ENCODE measurements at regions not wholly inside any gene's neighbourhood (a gene's known extent, or its start where the extent isn't known, plus 50 kb on each side); places are given as distances from the start of the nearest gene placed in this dataset.

DNA sequence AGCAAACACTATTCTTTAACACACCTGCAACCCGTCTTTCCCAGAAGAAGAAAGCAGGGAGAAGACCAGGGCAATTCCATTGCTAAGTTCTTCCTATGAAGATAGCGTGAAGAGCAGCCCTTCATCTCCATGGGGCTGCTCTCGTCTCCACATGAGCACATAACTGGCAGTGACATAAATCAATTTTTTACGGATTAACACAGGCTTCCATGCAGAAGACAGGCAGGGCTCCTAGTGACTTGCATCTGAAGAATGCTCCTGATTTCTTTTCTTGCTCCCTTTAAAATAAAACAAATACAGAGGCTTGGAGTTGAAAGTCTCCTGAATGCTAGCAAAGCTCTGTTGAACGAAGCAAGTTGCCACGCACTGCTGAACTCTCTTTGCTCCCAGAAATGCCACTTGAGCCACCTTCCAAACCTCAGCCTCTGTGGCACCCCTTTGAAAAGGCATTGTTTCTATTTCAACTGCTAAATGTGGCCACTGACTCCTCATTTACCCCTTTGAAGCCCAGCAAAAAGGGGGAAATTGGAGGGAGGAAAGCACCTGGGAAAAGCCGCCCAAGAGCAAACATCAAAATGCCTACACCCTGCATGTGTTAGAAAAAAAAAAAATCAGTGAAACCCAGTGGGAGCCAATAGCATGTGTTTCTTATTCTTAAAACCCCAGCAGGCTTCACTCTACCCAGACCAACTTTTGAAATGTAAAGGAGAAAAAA, 383.7 kb downstream of the IDS start:
- H3K9me3 ChIP-seq: no peaks in the 10 kb centered on the region
- H3K36me3 ChIP-seq: no peaks in the 10 kb centered on the region
- no peak overlapping the region for H3K27ac ChIP-seq
- intact Hi-C loops (cut with DNase I): no loop called here
- no peak overlapping the region for H3K4me3 ChIP-seq
- no peak for DNase-seq (ENCODE audit: extremely low spot score in 2 of 2)
- no peaks in the 10 kb centered on the region for H3K27me3 ChIP-seq
- H3K4me1 ChIP-seq: no peaks in the 10 kb centered on the region
- no peak for TF ChIP-seq POLR2A (IDR thresholded peaks at IDR 0.05)
- no peak for TF ChIP-seq POLR2AphosphoS5 (IDR thresholded peaks at IDR 0.05; ENCODE audit: insufficient read depth in 1 of 2, low read depth in 1 of 2)
- TF ChIP-seq, protein P1, sequence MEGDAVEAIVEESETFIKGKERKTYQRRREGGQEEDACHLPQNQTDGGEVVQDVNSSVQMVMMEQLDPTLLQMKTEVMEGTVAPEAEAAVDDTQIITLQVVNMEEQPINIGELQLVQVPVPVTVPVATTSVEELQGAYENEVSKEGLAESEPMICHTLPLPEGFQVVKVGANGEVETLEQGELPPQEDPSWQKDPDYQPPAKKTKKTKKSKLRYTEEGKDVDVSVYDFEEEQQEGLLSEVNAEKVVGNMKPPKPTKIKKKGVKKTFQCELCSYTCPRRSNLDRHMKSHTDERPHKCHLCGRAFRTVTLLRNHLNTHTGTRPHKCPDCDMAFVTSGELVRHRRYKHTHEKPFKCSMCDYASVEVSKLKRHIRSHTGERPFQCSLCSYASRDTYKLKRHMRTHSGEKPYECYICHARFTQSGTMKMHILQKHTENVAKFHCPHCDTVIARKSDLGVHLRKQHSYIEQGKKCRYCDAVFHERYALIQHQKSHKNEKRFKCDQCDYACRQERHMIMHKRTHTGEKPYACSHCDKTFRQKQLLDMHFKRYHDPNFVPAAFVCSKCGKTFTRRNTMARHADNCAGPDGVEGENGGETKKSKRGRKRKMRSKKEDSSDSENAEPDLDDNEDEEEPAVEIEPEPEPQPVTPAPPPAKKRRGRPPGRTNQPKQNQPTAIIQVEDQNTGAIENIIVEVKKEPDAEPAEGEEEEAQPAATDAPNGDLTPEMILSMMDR (IDR thresholded peaks at IDR 0.05): no peak

DNA sequence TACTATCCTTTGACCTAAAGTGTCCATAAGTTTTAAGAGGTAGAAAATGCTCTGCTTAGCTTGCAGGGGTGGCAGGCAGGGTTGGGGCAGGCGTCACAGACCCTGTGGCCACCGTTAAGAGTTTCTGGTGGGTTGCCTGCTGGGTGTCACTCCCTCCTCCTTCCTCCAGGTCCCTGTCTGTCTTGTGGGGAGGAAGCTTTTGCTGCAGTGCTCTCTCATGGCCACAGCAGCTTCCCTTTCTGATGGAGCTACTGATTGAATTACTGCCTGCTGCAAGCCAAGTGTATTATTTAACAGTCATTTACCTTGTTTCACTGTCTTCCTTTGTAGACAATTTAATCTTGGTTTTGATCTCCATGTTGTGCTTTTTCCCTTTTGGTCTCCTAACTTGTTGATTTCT, 384.6 kb downstream of the IDS start:
- no peaks in the 10 kb centered on the region for H3K9me3 ChIP-seq
- no peaks in the 10 kb centered on the region for H3K4me1 ChIP-seq
- TF ChIP-seq POLR2AphosphoS5 (IDR thresholded peaks at IDR 0.05; ENCODE audit: insufficient read depth in 1 of 2, low read depth in 1 of 2) (no peak), POLR2A (IDR thresholded peaks at IDR 0.05) (no peak)
- TF ChIP-seq, protein P1 (IDR thresholded peaks at IDR 0.05): no peak
- no peak for DNase-seq (ENCODE audit: extremely low spot score in 2 of 2)
- H3K4me3 ChIP-seq: no peak overlapping the region
- no peaks in the 10 kb centered on the region for H3K27me3 ChIP-seq
- no peak overlapping the region for H3K27ac ChIP-seq
- intact Hi-C loops (cut with DNase I): no loop called here
- no peaks in the 10 kb centered on the region for H3K36me3 ChIP-seq

DNA sequence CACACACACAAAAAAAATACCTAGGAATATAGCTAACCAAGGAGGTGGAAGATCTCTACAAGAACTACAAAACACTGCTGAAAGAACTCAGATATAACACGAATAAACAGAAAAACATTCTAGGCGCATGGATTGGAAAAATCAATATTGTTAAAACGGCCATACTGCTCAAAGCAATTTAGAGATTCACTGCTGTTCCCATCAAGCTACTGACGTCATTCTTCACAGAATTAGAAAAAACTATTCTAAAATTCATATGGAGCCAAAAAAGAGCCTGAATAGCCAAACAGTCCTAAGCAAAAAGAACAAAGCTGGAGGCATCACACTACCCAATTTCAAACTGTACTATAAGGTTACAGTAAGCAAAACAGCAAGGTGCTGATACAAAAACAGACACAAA, 390.2 kb downstream of the IDS start:
- no peaks in the 10 kb centered on the region for H3K27me3 ChIP-seq
- no peaks in the 10 kb centered on the region for H3K4me1 ChIP-seq
- H3K36me3 ChIP-seq: no peaks in the 10 kb centered on the region
- no peak overlapping the region for H3K4me3 ChIP-seq
- no peak overlapping the region for H3K27ac ChIP-seq
- no peaks in the 10 kb centered on the region for H3K9me3 ChIP-seq
- DNase-seq (ENCODE audit: extremely low spot score in 2 of 2): no peak
- intact Hi-C loops (cut with DNase I): no loop called here
- TF ChIP-seq POLR2A (IDR thresholded peaks at IDR 0.05) (no peak), POLR2AphosphoS5 (IDR thresholded peaks at IDR 0.05; ENCODE audit: insufficient read depth in 1 of 2, low read depth in 1 of 2) (no peak)
- TF ChIP-seq, protein P1 (IDR thresholded peaks at IDR 0.05): no peak

DNA sequence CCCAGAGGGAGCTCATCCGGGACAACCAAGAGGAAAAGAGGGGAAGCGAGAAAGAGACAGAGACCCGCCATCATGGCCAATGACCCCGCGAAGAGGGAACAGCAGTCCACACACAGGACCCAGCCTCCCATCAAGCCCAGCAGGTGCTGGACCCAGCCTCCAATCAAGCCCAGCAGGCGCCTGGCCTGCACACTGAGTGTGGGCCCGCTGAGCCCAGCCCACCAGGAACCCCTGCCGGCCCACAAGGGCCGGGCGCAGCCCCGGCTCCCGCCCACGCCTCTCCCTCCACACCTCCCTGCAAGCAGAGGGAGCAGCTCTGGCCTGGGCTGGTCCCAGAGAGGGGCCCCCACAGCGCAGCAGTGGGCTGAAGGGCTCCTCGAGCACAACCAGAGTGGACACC, 391.1 kb downstream of the IDS start:
- no peak overlapping the region for H3K4me3 ChIP-seq
- H3K27me3 ChIP-seq: no peaks in the 10 kb centered on the region
- intact Hi-C loops (cut with DNase I): no loop called here
- no peak for DNase-seq (ENCODE audit: extremely low spot score in 2 of 2)
- no peaks in the 10 kb centered on the region for H3K36me3 ChIP-seq
- H3K9me3 ChIP-seq: no peaks in the 10 kb centered on the region
- H3K27ac ChIP-seq: no peak overlapping the region
- no peak for TF ChIP-seq POLR2A (IDR thresholded peaks at IDR 0.05)
- TF ChIP-seq, protein P1 (IDR thresholded peaks at IDR 0.05): no peak
- no peak for TF ChIP-seq POLR2AphosphoS5 (IDR thresholded peaks at IDR 0.05; ENCODE audit: insufficient read depth in 1 of 2, low read depth in 1 of 2)
- H3K4me1 ChIP-seq: no peaks in the 10 kb centered on the region

DNA sequence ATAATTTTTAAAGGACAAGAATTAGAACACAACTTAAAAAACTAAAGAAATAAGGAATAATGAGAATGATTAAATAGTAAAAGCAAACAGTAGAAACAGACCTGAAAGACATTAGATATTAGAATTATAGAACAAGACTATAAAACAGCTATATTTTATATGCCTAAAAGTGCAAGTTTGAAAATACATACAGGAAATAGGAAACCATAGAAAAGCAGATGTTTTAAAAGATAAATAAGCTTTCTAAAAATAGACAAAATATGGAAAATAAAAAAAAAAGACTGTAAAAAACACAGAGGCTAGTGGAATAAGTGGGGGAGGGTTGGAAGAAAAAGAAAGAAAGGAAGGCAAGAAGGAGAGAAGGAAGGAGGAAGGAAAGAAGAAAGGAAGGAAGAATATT, 407.3 kb downstream of the IDS start:
- no peaks in the 10 kb centered on the region for H3K9me3 ChIP-seq
- H3K36me3 ChIP-seq: no peaks in the 10 kb centered on the region
- DNase-seq (ENCODE audit: extremely low spot score in 2 of 2): no peak
- H3K27ac ChIP-seq: no peak overlapping the region
- no peaks in the 10 kb centered on the region for H3K4me1 ChIP-seq
- intact Hi-C loops (cut with DNase I): no loop called here
- H3K4me3 ChIP-seq: no peak overlapping the region
- no peaks in the 10 kb centered on the region for H3K27me3 ChIP-seq
- no peak for TF ChIP-seq POLR2A (IDR thresholded peaks at IDR 0.05)
- TF ChIP-seq, protein P1 (IDR thresholded peaks at IDR 0.05): no peak
- no peak for TF ChIP-seq POLR2AphosphoS5 (IDR thresholded peaks at IDR 0.05; ENCODE audit: insufficient read depth in 1 of 2, low read depth in 1 of 2)

Measured in vagina (tissue), 2 donors.